Activated T-helper 2 cell treated with anti-CD3 and anti-CD28 coated beads, Interferon-gamma antibody, Interleukin-2, Interleukin-4, amounts not matched to agents 10 μg/mL and 5 μg/mL and 100 μg/mL, durations not matched to agents 14 hours and 24 hours and 36 hours (primary cell): ENCODE measurements at regions not wholly inside any gene's neighbourhood (a gene's known extent, or its start where the extent isn't known, plus 50 kb on each side); places are given as distances from the start of the nearest gene placed in this dataset.
"Not testable (repeated sequence)": the region's sequence is repeated elsewhere in the genome, so short reads cannot be mapped to it uniquely, and the experiment has no call there.

Experiments used
- DNase-seq: peaks from one replicate; pipeline ENCODE4 v3.0.0; 2021; ENCODE audit warnings: low spot score
- H3K27ac Mint-ChIP-seq: one replicate; pipeline ENCODE4 v1.8.0; 2021; ENCODE audit warnings: mixed read lengths
- H3K27me3 Mint-ChIP-seq: one replicate; pipeline ENCODE4 v1.8.0; 2021; ENCODE audit warnings: low read depth, mixed read lengths
- H3K36me3 Mint-ChIP-seq: one replicate; pipeline ENCODE4 v1.8.0; 2021; ENCODE audit warnings: low read depth, mixed read lengths
- H3K4me1 Mint-ChIP-seq: one replicate; pipeline ENCODE4 v1.8.0; 2021; ENCODE audit warnings: low read depth, mixed read lengths
- H3K4me3 Mint-ChIP-seq: one replicate; pipeline ENCODE4 v1.8.0; 2021; ENCODE audit warnings: low read depth, mild to moderate bottlenecking, moderate library complexity, mixed read lengths
- H3K9me3 Mint-ChIP-seq: one replicate; pipeline ENCODE4 v1.8.0; 2021; ENCODE audit warnings: mixed read lengths
- intact Hi-C: fragments of 100-400 bp; cut with micrococcal nuclease; formaldehyde crosslinking; loops from one replicate; pipeline ENCODE4 v1.15.1; 2023

- H3K36me3 Mint-ChIP-seq = no peaks in the 10 kb centered on the region
- no peaks in the 10 kb centered on the region for H3K27me3 Mint-ChIP-seq
- no peak overlapping the region for H3K4me3 Mint-ChIP-seq
- intact Hi-C loops = no loop called here
- H3K9me3 Mint-ChIP-seq = no peaks in the 10 kb centered on the region
- DNase-seq = no peak
- no peak overlapping the region for H3K27ac Mint-ChIP-seq
- H3K4me1 Mint-ChIP-seq = no peaks in the 10 kb centered on the region
Observed at GRCh38 chr22:33167998-33168790, 110.0 kb upstream of the SYN3 start.

GRCh38 chr22:33166206-33166605, 108.0 kb upstream of the SYN3 start:
- intact Hi-C loops = no loop called here
- no peaks in the 10 kb centered on the region for H3K9me3 Mint-ChIP-seq
- no peak for DNase-seq
- no peaks in the 10 kb centered on the region for H3K36me3 Mint-ChIP-seq
- H3K4me1 Mint-ChIP-seq = no peaks in the 10 kb centered on the region
- H3K4me3 Mint-ChIP-seq = no peak overlapping the region
- no peaks in the 10 kb centered on the region for H3K27me3 Mint-ChIP-seq
- no peak overlapping the region for H3K27ac Mint-ChIP-seq

- Mint-ChIP-seq H3K9me3 (peaks cover 3% of the 10 kb centered on the region), H3K27me3 (no peaks in the 10 kb centered on the region), H3K4me1 (no peaks in the 10 kb centered on the region), H3K27ac (no peak overlapping the region), H3K36me3 (no peaks in the 10 kb centered on the region), H3K4me3 (no peak overlapping the region)
- intact Hi-C loops = no loop called here
- DNase-seq = no peak
Observed at GRCh38 chr22:33163815-33164214, 105.6 kb upstream of the SYN3 start.

GRCh38 chr22:33162196-33162595, 104.0 kb upstream of the SYN3 start:
- no peak for DNase-seq
- H3K27ac Mint-ChIP-seq = no peak overlapping the region
- no peaks in the 10 kb centered on the region for H3K4me1 Mint-ChIP-seq
- H3K27me3 Mint-ChIP-seq = no peaks in the 10 kb centered on the region
- H3K4me3 Mint-ChIP-seq = no peak overlapping the region
- H3K36me3 Mint-ChIP-seq = no peaks in the 10 kb centered on the region
- H3K9me3 Mint-ChIP-seq = peaks cover 9% of the 10 kb centered on the region
- intact Hi-C loops = no loop called here

GRCh38 chr22:33160525-33160924, 102.3 kb upstream of the SYN3 start:
- Mint-ChIP-seq H3K9me3 (peaks cover 13% of the 10 kb centered on the region), H3K27ac (no peak overlapping the region), H3K4me3 (no peak overlapping the region), H3K4me1 (no peaks in the 10 kb centered on the region), H3K36me3 (no peaks in the 10 kb centered on the region), H3K27me3 (no peaks in the 10 kb centered on the region)
- intact Hi-C loops = no loop called here
- DNase-seq = no peak

GRCh38 chr22:33154967-33155366, 96.8 kb upstream of the SYN3 start:
- H3K4me1 Mint-ChIP-seq, intact Hi-C loops, H3K36me3 Mint-ChIP-seq, H3K27ac Mint-ChIP-seq, DNase-seq, H3K4me3 Mint-ChIP-seq, H3K27me3 Mint-ChIP-seq: not testable (repeated sequence)
- H3K9me3 Mint-ChIP-seq = peaks cover 21% of the 10 kb centered on the region

GRCh38 chr22:33149611-33150010, 91.4 kb upstream of the SYN3 start:
- Mint-ChIP-seq H3K4me1 (no peaks in the 10 kb centered on the region), H3K4me3 (no peak overlapping the region), H3K36me3 (no peaks in the 10 kb centered on the region), H3K27ac (no peak overlapping the region), H3K9me3 (peaks cover 2% of the 10 kb centered on the region), H3K27me3 (no peaks in the 10 kb centered on the region)
- intact Hi-C loops = no loop called here
- no peak for DNase-seq

GRCh38 chr22:33144721-33145120, 86.5 kb upstream of the SYN3 start:
- intact Hi-C loops = no loop called here
- no peak overlapping the region for H3K27ac Mint-ChIP-seq
- no peaks in the 10 kb centered on the region for H3K27me3 Mint-ChIP-seq
- no peak overlapping the region for H3K4me3 Mint-ChIP-seq
- H3K36me3 Mint-ChIP-seq = no peaks in the 10 kb centered on the region
- no peaks in the 10 kb centered on the region for H3K4me1 Mint-ChIP-seq
- no peak for DNase-seq
- H3K9me3 Mint-ChIP-seq = no peaks in the 10 kb centered on the region

GRCh38 chr22:33142282-33143055, 84.3 kb upstream of the SYN3 start:
- no peaks in the 10 kb centered on the region for H3K9me3 Mint-ChIP-seq
- H3K27me3 Mint-ChIP-seq = no peaks in the 10 kb centered on the region
- H3K4me1 Mint-ChIP-seq = no peaks in the 10 kb centered on the region
- no peak for DNase-seq
- no peak overlapping the region for H3K4me3 Mint-ChIP-seq
- intact Hi-C loops = no loop called here
- H3K27ac Mint-ChIP-seq = no peak overlapping the region
- H3K36me3 Mint-ChIP-seq = no peaks in the 10 kb centered on the region

- no peaks in the 10 kb centered on the region for H3K4me1 Mint-ChIP-seq
- intact Hi-C loops = no loop called here
- H3K4me3 Mint-ChIP-seq = no peak overlapping the region
- no peak for DNase-seq
- H3K9me3 Mint-ChIP-seq = peaks cover 5% of the 10 kb centered on the region
- H3K27me3 Mint-ChIP-seq = no peaks in the 10 kb centered on the region
- H3K36me3 Mint-ChIP-seq = no peaks in the 10 kb centered on the region
- no peak overlapping the region for H3K27ac Mint-ChIP-seq
Observed at GRCh38 chr22:33139937-33140336, 81.8 kb upstream of the SYN3 start.

- H3K9me3 Mint-ChIP-seq = peaks cover 12% of the 10 kb centered on the region
- DNase-seq, H3K4me1 Mint-ChIP-seq, H3K27ac Mint-ChIP-seq, H3K4me3 Mint-ChIP-seq, H3K36me3 Mint-ChIP-seq, H3K27me3 Mint-ChIP-seq, intact Hi-C loops: not testable (repeated sequence)
Observed at GRCh38 chr22:33138333-33138732, 80.2 kb upstream of the SYN3 start.

GRCh38 chr22:33130473-33130872, 72.3 kb upstream of the SYN3 start:
- Mint-ChIP-seq H3K4me1 (no peaks in the 10 kb centered on the region), H3K4me3 (no peak overlapping the region), H3K27me3 (no peaks in the 10 kb centered on the region), H3K27ac (no peak overlapping the region), H3K36me3 (no peaks in the 10 kb centered on the region), H3K9me3 (peaks cover 8% of the 10 kb centered on the region)
- intact Hi-C loops = no loop called here
- no peak for DNase-seq

GRCh38 chr22:33129621-33130020, 71.4 kb upstream of the SYN3 start:
- Mint-ChIP-seq H3K9me3 (peaks cover 6% of the 10 kb centered on the region), H3K4me3 (no peak overlapping the region), H3K27ac (no peak overlapping the region), H3K4me1 (no peaks in the 10 kb centered on the region), H3K27me3 (no peaks in the 10 kb centered on the region), H3K36me3 (no peaks in the 10 kb centered on the region)
- intact Hi-C loops = no loop called here
- DNase-seq = no peak
